Trophoblast cell (in vitro differentiated cells and primary cell): ENCODE measurements at regions not wholly inside any gene's neighbourhood (a gene's known extent, or its start where the extent isn't known, plus 50 kb on each side); places are given as distances from the start of the nearest gene placed in this dataset.
"Not testable (repeated sequence)": the region's sequence is repeated elsewhere in the genome, so short reads cannot be mapped to it uniquely, and the experiment has no call there.

Experiments
- DNase-seq, 2 donors: peaks; one replicate each; pipeline ENCODE4 v3.0.0-alpha.2; 2016
- H2AFZ ChIP-seq: 2 replicates; pipeline ENCODE4 v1.6.1; 2013; ENCODE audit warnings: low read length, moderate library complexity, mild to moderate bottlenecking; ENCODE audit not compliant: insufficient read depth, poor library complexity
- H2AK5ac ChIP-seq: 2 replicates; pipeline ENCODE4 v1.6.1; 2013; ENCODE audit warnings: mild to moderate bottlenecking, low read length
- H2BK120ac ChIP-seq: 2 replicates; pipeline ENCODE4 v1.6.1; 2013; ENCODE audit warnings: low read length, mild to moderate bottlenecking, moderate library complexity; ENCODE audit not compliant: insufficient read depth, poor library complexity
- H2BK12ac ChIP-seq: 2 replicates; pipeline ENCODE4 v1.6.1; 2013; ENCODE audit warnings: mild to moderate bottlenecking, low read length, moderate library complexity
- H2BK5ac ChIP-seq: 2 replicates; pipeline ENCODE4 v1.6.1; 2013; ENCODE audit warnings: low read length, low read depth, moderate library complexity, mild to moderate bottlenecking; ENCODE audit not compliant: poor library complexity
- H3K14ac ChIP-seq: 2 replicates; pipeline ENCODE4 v1.6.1; 2013; ENCODE audit warnings: mild to moderate bottlenecking, low read length
- H3K18ac ChIP-seq: 2 replicates; pipeline ENCODE4 v1.6.1; 2013; ENCODE audit warnings: mild to moderate bottlenecking, low read length
- H3K23ac ChIP-seq: 2 replicates; pipeline ENCODE4 v1.6.1; 2013; ENCODE audit warnings: low read length
- H3K27ac ChIP-seq: 2 replicates; pipeline ENCODE4 v1.5.1; 2013; ENCODE audit warnings: low read depth, mild to moderate bottlenecking, inconsistent platforms, low read length, moderate library complexity
- H3K27me3 ChIP-seq: 2 replicates; pipeline ENCODE4 v1.6.1; 2013; ENCODE audit warnings: inconsistent platforms, mild to moderate bottlenecking, low read length, moderate library complexity; ENCODE audit not compliant: insufficient read depth
- H3K36me3 ChIP-seq, 2 experiments: 1 replicate in 1 of 2; 2 replicates in 1 of 2; pipeline ENCODE4 v1.6.1; 2013; ENCODE audit warnings: low read length in 2 of 2, mild to moderate bottlenecking in 2 of 2, moderate library complexity in 1 of 2; ENCODE audit not compliant: insufficient read depth in 2 of 2, control insufficient read depth in 1 of 2
- H3K4ac ChIP-seq: 2 replicates; pipeline ENCODE4 v1.6.1; 2013; ENCODE audit warnings: low read depth, mild to moderate bottlenecking, low read length, moderate library complexity
- H3K4me1 ChIP-seq, 2 experiments: 1 replicate in 1 of 2; 2 replicates in 1 of 2; pipeline ENCODE4 v1.6.1; 2013; ENCODE audit warnings: low read length in 2 of 2, mild to moderate bottlenecking in 2 of 2, moderate library complexity in 1 of 2; ENCODE audit not compliant: insufficient read depth in 2 of 2, control insufficient read depth in 1 of 2
- H3K4me2 ChIP-seq: 2 replicates; pipeline ENCODE4 v1.6.1; 2013; ENCODE audit warnings: inconsistent platforms, mild to moderate bottlenecking, low read length, moderate library complexity
- H3K4me3 ChIP-seq: 2 replicates; pipeline ENCODE4 v1.5.1; 2013; ENCODE audit warnings: mild to moderate bottlenecking, low read depth, low read length, inconsistent platforms
- H3K79me1 ChIP-seq: one replicate; pipeline ENCODE4 v1.6.1; 2013; ENCODE audit warnings: low read length
- H3K79me2 ChIP-seq: 2 replicates; pipeline ENCODE4 v1.6.1; 2013; ENCODE audit warnings: low read length, mild to moderate bottlenecking; ENCODE audit not compliant: control insufficient read depth, insufficient read depth, poor library complexity
- H3K9ac ChIP-seq: 2 replicates; pipeline ENCODE4 v1.6.1; 2013; ENCODE audit warnings: mild to moderate bottlenecking, low read length
- H3K9me3 ChIP-seq: 2 replicates; pipeline ENCODE4 v1.6.1; 2013; ENCODE audit warnings: low read depth, mild to moderate bottlenecking, control low read depth, inconsistent platforms, low read length; ENCODE audit not compliant: insufficient read depth
- H4K12ac ChIP-seq: 2 replicates; pipeline ENCODE4 v1.6.1; 2013; ENCODE audit warnings: low read depth, mild to moderate bottlenecking, low read length, moderate library complexity
- H4K8ac ChIP-seq: 2 replicates; pipeline ENCODE4 v1.6.1; 2013; ENCODE audit warnings: low read depth, mild to moderate bottlenecking, low read length, moderate library complexity
- H4K91ac ChIP-seq: one replicate; pipeline ENCODE4 v1.6.1; 2013; ENCODE audit warnings: low read depth, mild to moderate bottlenecking, low read length, moderate library complexity
- WGBS: extraction: QIAGEN DNeasy Blood & Tissue Kit; methylation state at CpG from one replicate; pipeline ENCODE4 v1.1.7; 2013; ENCODE audit warnings: missing lambda C conversion rate; ENCODE audit not compliant: insufficient read length, insufficient coverage; ENCODE audit errors: extremely low coverage; 5-methylcytosine and 5-hydroxymethylcytosine counted together

- H3K27me3 ChIP-seq, result no peaks in the 10 kb centered on the region
- no peaks in the 10 kb centered on the region for H3K9me3 ChIP-seq
- no peaks in the 10 kb centered on the region for H3K36me3 ChIP-seq
- no peak overlapping the region for H2AFZ ChIP-seq
- no peak overlapping the region for H2AK5ac ChIP-seq
- H3K4me1 ChIP-seq, result no peaks in the 10 kb centered on the region
- H3K14ac ChIP-seq, result no peak overlapping the region
- H3K4me3 ChIP-seq, result no peak overlapping the region
- no peak overlapping the region for H3K18ac ChIP-seq
- H3K23ac ChIP-seq, result no peak overlapping the region
- H3K4me2 ChIP-seq, result no peak overlapping the region
- H3K79me2 ChIP-seq, result no peaks in the 10 kb centered on the region
- H4K8ac ChIP-seq, result no peak overlapping the region
- DNase-seq, result no peak
- H4K12ac ChIP-seq, result no peak overlapping the region
- H3K27ac ChIP-seq, result no peak overlapping the region
- H2BK5ac ChIP-seq, result no peak overlapping the region
- H4K91ac ChIP-seq, result no peak overlapping the region
- no peak overlapping the region for H3K4ac ChIP-seq
- WGBS, result no CpG with 5 or more reads among the region's 2 CpGs
- H2BK12ac ChIP-seq, result no peak overlapping the region
- H3K79me1 ChIP-seq, result no peaks in the 10 kb centered on the region
- H3K9ac ChIP-seq, result no peak overlapping the region
- no peak overlapping the region for H2BK120ac ChIP-seq
These were observed 1116.2 kb downstream of the SUCLG1 start for GRCh38 chr2:83342860-83343329.

GRCh38 chr2:83340424-83340823 lies 1118.7 kb downstream of the SUCLG1 start:
- Histone ChIP-seq H3K79me2 (no peaks in the 10 kb centered on the region), H4K8ac (no peak overlapping the region), H3K14ac (no peak overlapping the region), H2AK5ac (no peak overlapping the region), H2AFZ (no peak overlapping the region), H4K12ac (no peak overlapping the region), H3K9ac (no peak overlapping the region), H3K9me3 (no peaks in the 10 kb centered on the region), H3K23ac (no peak overlapping the region), H3K27me3 (no peaks in the 10 kb centered on the region), H4K91ac (no peak overlapping the region), H2BK5ac (no peak overlapping the region), H3K4ac (no peak overlapping the region), H2BK12ac (no peak overlapping the region), H3K18ac (no peak overlapping the region), H3K79me1 (no peaks in the 10 kb centered on the region), H2BK120ac (no peak overlapping the region), H3K27ac (no peak overlapping the region), H3K4me2 (no peak overlapping the region), H3K36me3 (no peaks in the 10 kb centered on the region), H3K4me1 (no peaks in the 10 kb centered on the region), H3K4me3 (no peak overlapping the region)
- no peak for DNase-seq
- no CpG with 5 or more reads among the region's 3 CpGs for WGBS

GRCh38 chr2:83339942-83340341 lies 1119.1 kb downstream of the SUCLG1 start:
- H2BK12ac ChIP-seq, H2BK120ac ChIP-seq, H3K4me2 ChIP-seq, H3K14ac ChIP-seq, H2AK5ac ChIP-seq, H3K18ac ChIP-seq, H3K9me3 ChIP-seq, H2AFZ ChIP-seq, H3K4me3 ChIP-seq, H2BK5ac ChIP-seq, H3K4me1 ChIP-seq, DNase-seq, H3K27ac ChIP-seq, H3K36me3 ChIP-seq, H4K12ac ChIP-seq, H3K27me3 ChIP-seq, H3K9ac ChIP-seq, H3K79me1 ChIP-seq, H4K91ac ChIP-seq, H4K8ac ChIP-seq, H3K79me2 ChIP-seq, H3K23ac ChIP-seq, H3K4ac ChIP-seq: not testable (repeated sequence)
- WGBS, result no CpG with 5 or more reads among the region's 5 CpGs

DNA sequence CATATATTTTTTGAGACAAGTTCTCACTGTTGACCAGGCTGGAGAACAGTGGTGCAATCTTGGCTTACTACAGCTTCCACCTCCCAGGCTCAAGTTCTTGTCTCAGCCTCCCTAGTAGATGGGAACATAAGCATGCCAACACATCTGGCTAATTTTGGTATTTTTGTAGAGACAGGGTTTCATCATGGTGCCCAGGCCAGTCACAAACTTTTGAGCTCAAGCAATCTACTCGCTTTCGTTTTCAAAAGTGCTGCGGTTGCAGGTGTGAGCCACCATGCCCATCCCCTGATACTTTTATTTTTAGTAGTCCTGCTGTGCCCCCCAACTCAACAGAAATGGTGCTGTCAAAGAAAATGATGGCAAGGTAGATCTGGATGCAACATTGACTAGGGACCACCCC lies 1127.3 kb downstream of the SUCLG1 start:
- Histone ChIP-seq H2BK120ac (no peak overlapping the region), H3K27ac (no peak overlapping the region), H3K9me3 (no peaks in the 10 kb centered on the region), H2AK5ac (no peak overlapping the region), H3K14ac (no peak overlapping the region), H3K4me1 (no peaks in the 10 kb centered on the region), H4K8ac (no peak overlapping the region), H3K79me1 (no peaks in the 10 kb centered on the region), H2BK5ac (no peak overlapping the region), H3K4me2 (no peak overlapping the region), H4K12ac (no peak overlapping the region), H3K9ac (no peak overlapping the region), H2AFZ (no peak overlapping the region), H3K4ac (no peak overlapping the region), H3K79me2 (no peaks in the 10 kb centered on the region), H2BK12ac (no peak overlapping the region), H3K18ac (no peak overlapping the region), H3K23ac (no peak overlapping the region), H3K4me3 (no peak overlapping the region), H4K91ac (no peak overlapping the region), H3K27me3 (no peaks in the 10 kb centered on the region), H3K36me3 (no peaks in the 10 kb centered on the region)
- no peak for DNase-seq
- WGBS, result no CpG with 5 or more reads among the region's 3 CpGs
